ENCODE measurements at regions not wholly inside any gene's neighbourhood (a gene's known extent, or its start where the extent isn't known, plus 50 kb on each side); places are given as distances from the start of the nearest gene placed in this dataset.

DNA sequence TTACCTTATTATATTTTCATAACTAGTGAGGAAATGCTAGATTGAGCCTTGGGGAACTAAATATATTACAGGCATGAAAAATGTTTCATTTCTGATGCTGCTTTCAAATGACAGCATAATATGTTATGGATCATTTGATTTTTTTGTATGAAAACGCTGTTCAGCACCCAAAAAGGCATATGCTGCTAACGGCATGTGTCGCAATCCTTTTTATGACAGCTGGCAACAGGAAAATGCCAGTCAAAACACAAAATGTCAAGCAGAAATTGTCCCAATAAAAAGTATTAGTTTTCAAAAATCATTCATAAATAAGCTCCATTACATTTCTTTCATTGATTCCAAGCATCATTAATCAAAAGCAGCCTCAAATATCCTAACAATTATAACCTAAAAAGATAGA lies 1244.5 kb downstream of the PCDH7 start:
- no peak for DNase-seq (ENCODE audit: low read depth, low spot score)
- TF ChIP-seq, protein P1, sequence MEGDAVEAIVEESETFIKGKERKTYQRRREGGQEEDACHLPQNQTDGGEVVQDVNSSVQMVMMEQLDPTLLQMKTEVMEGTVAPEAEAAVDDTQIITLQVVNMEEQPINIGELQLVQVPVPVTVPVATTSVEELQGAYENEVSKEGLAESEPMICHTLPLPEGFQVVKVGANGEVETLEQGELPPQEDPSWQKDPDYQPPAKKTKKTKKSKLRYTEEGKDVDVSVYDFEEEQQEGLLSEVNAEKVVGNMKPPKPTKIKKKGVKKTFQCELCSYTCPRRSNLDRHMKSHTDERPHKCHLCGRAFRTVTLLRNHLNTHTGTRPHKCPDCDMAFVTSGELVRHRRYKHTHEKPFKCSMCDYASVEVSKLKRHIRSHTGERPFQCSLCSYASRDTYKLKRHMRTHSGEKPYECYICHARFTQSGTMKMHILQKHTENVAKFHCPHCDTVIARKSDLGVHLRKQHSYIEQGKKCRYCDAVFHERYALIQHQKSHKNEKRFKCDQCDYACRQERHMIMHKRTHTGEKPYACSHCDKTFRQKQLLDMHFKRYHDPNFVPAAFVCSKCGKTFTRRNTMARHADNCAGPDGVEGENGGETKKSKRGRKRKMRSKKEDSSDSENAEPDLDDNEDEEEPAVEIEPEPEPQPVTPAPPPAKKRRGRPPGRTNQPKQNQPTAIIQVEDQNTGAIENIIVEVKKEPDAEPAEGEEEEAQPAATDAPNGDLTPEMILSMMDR (IDR thresholded peaks at IDR 0.05; ENCODE audit: low read depth, low read length), result no peak
- in situ Hi-C loops (cut with HindIII; ENCODE audit: low sequenced_read_pairs), result no loop called here
- H3K4me3 ChIP-seq (ENCODE audit: low read depth, low read length), result no peak overlapping the region

DNA sequence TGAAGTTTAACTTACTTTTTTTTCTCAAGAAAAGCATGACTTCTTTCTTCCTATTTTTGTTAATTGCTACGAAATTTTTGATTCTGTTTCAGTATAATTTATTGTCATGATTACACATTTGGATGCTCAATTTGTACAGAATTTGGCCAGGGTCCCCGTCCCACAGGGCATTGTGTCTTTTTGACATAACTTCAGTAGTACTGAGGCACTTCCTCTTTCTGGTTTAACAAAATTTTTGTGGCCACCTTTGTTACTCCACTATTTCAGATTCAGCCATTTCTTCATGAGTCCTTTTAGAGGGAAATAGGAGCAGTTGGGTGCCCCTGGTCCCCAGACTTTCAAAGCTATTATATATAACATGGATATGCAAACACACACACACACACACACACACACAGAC lies 1248.7 kb downstream of the PCDH7 start:
- TF ChIP-seq, protein P1 (IDR thresholded peaks at IDR 0.05; ENCODE audit: low read depth, low read length), result no peak
- in situ Hi-C loops (cut with HindIII; ENCODE audit: low sequenced_read_pairs), result no loop called here
- no peak overlapping the region for H3K4me3 ChIP-seq (ENCODE audit: low read depth, low read length)
- no peak for DNase-seq (ENCODE audit: low read depth, low spot score)

DNA sequence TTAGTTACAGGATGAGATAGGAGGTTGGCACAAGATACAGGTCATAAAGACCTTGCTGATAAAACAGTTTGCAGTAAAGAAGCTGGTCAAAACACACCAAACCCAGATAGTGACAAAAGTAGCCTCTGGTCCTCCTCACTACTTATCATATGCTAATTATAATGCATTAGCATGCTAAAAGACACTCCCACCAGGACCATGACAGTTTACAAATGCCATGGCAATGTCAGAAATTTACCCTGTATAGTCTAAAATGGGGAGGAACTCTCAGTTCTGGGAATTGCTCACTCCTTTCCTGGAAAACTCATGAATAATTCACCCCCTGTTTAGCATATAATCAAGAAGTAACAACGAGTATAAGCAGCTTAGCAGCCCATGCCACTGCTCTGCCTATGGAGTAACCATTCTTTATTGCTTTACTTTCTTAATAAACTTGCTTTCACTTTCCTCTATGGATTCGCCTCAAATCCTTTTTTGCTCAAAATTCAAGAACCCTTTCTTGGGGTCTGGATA lies 1254.4 kb downstream of the PCDH7 start:
- in situ Hi-C loops (cut with HindIII; ENCODE audit: low sequenced_read_pairs), result no loop called here
- H3K4me3 ChIP-seq (ENCODE audit: low read depth, low read length), result no peak overlapping the region
- no peak for DNase-seq (ENCODE audit: low read depth, low spot score)
- TF ChIP-seq, protein P1 (IDR thresholded peaks at IDR 0.05; ENCODE audit: low read depth, low read length), result no peak

DNA sequence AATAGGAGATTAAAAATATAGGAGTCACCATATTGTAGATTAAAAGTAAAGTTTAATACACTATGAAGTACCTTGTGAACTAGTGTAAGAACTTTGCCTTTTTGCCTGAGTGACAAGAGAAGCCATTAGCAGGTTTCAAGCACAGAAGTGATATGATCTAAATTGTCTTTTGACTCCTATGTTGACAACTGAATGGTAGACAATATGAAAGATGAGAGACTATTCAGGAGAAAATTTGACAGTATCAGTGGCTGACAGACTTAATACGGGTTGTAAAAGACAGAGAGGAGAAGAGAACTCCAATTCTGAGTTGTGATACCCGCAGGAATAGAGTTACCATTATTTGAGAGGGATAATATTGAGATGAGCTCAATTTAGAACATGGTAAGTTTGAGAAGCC lies 1259.8 kb downstream of the PCDH7 start:
- TF ChIP-seq, protein P1 (IDR thresholded peaks at IDR 0.05; ENCODE audit: low read depth, low read length), result no peak
- in situ Hi-C loops (cut with HindIII; ENCODE audit: low sequenced_read_pairs), result no loop called here
- no peak for DNase-seq (ENCODE audit: low read depth, low spot score)
- no peak overlapping the region for H3K4me3 ChIP-seq (ENCODE audit: low read depth, low read length)

DNA sequence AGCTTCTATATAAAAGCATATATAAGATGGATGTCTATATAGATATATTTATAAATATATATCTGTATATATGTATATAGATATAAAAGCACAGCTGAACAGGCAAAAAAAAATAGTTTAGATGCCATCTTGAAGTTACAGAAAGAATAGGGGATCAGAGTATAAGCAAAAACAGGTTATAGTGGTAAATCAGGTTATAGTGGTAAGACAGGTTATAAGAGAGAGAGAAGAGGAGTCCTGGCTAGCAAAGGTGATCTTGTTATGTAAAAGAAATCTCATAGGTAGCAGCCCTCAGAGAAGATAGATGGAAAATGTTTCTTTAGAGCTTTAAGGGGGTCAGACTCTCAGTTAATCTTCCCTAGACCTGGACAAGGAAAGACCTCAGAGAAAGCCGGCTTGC lies 1263.1 kb downstream of the PCDH7 start:
- DNase-seq (ENCODE audit: low read depth, low spot score), result no peak
- in situ Hi-C loops (cut with HindIII; ENCODE audit: low sequenced_read_pairs), result no loop called here
- TF ChIP-seq, protein P1 (IDR thresholded peaks at IDR 0.05; ENCODE audit: low read depth, low read length), result no peak
- H3K4me3 ChIP-seq (ENCODE audit: low read depth, low read length), result no peak overlapping the region

DNA sequence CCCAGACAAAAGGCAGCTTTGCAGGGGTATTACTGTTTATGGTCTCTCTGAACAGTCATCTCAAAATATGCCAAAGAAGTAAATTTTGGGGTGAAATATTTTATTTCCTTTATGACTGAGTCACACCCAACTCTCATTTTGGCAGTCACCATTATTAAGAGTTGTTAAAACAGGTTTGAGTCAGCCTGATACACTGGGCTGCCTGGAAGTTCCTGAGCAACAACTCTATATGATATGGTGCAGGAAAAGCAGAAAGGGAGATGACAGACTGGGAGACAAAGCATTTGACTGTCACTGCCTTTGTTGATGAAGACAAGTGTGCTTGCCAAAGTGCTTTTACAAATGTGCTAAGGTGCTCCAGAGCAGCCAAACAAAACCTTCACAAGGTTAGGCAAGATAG lies 1263.5 kb downstream of the PCDH7 start:
- no peak overlapping the region for H3K4me3 ChIP-seq (ENCODE audit: low read depth, low read length)
- in situ Hi-C loops (cut with HindIII; ENCODE audit: low sequenced_read_pairs), result no loop called here
- no peak for DNase-seq (ENCODE audit: low read depth, low spot score)
- TF ChIP-seq, protein P1 (IDR thresholded peaks at IDR 0.05; ENCODE audit: low read depth, low read length), result no peak

DNA sequence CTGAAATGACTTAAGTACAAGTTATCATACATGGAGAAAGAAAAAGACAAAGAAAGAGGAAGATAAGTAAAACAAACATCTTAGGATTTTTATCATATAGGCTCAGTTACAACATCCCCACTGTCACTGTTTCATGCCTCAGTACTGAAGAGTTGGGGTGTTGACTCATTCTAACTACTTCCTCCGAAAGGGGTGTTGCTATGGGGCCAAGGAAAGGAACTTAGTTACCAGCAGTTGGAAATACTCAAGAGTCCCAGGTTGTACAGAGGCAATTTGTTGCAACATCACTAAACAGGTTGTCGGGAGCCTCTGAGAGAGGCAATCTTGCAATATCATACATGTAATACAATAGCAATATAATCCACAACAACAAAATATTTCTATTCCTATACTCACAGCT lies 1264.7 kb downstream of the PCDH7 start:
- H3K4me3 ChIP-seq (ENCODE audit: low read depth, low read length), result no peak overlapping the region
- in situ Hi-C loops (cut with HindIII; ENCODE audit: low sequenced_read_pairs), result no loop called here
- no peak for DNase-seq (ENCODE audit: low read depth, low spot score)
- TF ChIP-seq, protein P1 (IDR thresholded peaks at IDR 0.05; ENCODE audit: low read depth, low read length), result no peak

All from astrocyte of the spinal cord (primary cell).